ENCODE measurements at regions not wholly inside any gene's neighbourhood (a gene's known extent, or its start where the extent isn't known, plus 50 kb on each side); places are given as distances from the start of the nearest gene placed in this dataset.

- H3K9me1 ChIP-seq (replicated peaks; ENCODE audit: control insufficient read depth, extremely low read depth, insufficient read depth, low read length): no peaks in the 10 kb centered on the region
- H3K79me2 ChIP-seq (ENCODE audit: control insufficient read depth, insufficient read depth, low read length): no peaks in the 10 kb centered on the region
- TF ChIP-seq CTCF (IDR thresholded peaks at IDR 0.05; ENCODE audit: extremely low read depth in 1 of 2, insufficient read depth in 1 of 2, low read depth in 1 of 2, low read length in 2 of 2) (no peak), MAX (IDR thresholded peaks at IDR 0.05; ENCODE audit: insufficient read depth, insufficient read length) (no peak), POLR2A (IDR thresholded peaks at IDR 0.05; ENCODE audit: low read depth, low read length) (no peak), MYC (IDR thresholded peaks at IDR 0.05; ENCODE audit: low read depth, low read length) (no peak), FOS (IDR thresholded peaks at IDR 0.05; ENCODE audit: borderline replicate concordance, insufficient read depth, low read length) (no peak), POLR2AphosphoS5 (IDR thresholded peaks at IDR 0.05; ENCODE audit: insufficient read depth, low read depth, low read length) (no peak), GATA2 (IDR thresholded peaks at IDR 0.05; ENCODE audit: insufficient read depth, insufficient read length, low read depth, low read length) (no peak), JUN (IDR thresholded peaks at IDR 0.05; ENCODE audit: borderline replicate concordance, insufficient read depth, insufficient read length, low read depth) (no peak), EZH2 (IDR thresholded peaks at IDR 0.05; ENCODE audit: borderline replicate concordance, low read depth, low read length, severe bottlenecking) (no peak)
- H3K9me3 ChIP-seq (replicated peaks; ENCODE audit: control insufficient read depth, insufficient read depth, low read length): no peaks in the 10 kb centered on the region
- no peak for DNase-seq (ENCODE audit: low read depth, low spot score)
- no TSS peak for BruUV-seq (replicated peaks)
- H3K4me3 ChIP-seq (replicated peaks in 1 of 3; ENCODE audit: insufficient read depth in 1 of 3, low read depth in 1 of 3, low read length in 3 of 3): no peak overlapping the region
- H3K36me3 ChIP-seq (ENCODE audit: control insufficient read depth in 2 of 2, extremely low read depth in 1 of 2, insufficient read depth in 2 of 2, low read length in 2 of 2): no peaks in the 10 kb centered on the region
- no peak overlapping the region for H2AFZ ChIP-seq (ENCODE audit: low read depth, low read length)
- H3K4me2 ChIP-seq (ENCODE audit: insufficient read depth, low read length): no peak overlapping the region
- CTCF ChIA-PET: no interaction called here
- no peaks in the 10 kb centered on the region for H3K27me3 ChIP-seq (ENCODE audit: control insufficient read depth in 2 of 2, insufficient read depth in 2 of 2, low read length in 2 of 2)
- H3K27ac ChIP-seq (ENCODE audit: insufficient read depth, low read depth, low read length): no peak overlapping the region
- FAIRE-seq: no peak
- intact Hi-C loops (cut with micrococcal nuclease): loop anchor here (2.0 kb wide), 2 partner anchors 23 to 417 kb away; no protein-coding TSS in a partner anchor
- dilution Hi-C loops (cut with MboI; ENCODE audit: extremely low pct_ligation_motif_present, low sequenced_read_pairs): no loop called here
- peaks cover 17% of the 10 kb centered on the region for H3K4me1 ChIP-seq (ENCODE audit: control insufficient read depth, extremely low read depth, insufficient read depth, low read length)
- POLR2A ChIA-PET: no interaction called here
- H4K20me1 ChIP-seq (replicated peaks; ENCODE audit: control insufficient read depth, extremely low read depth, insufficient read depth, low read length): no peaks in the 10 kb centered on the region
- no peak overlapping the region for H3K9ac ChIP-seq (replicated peaks; ENCODE audit: extremely low read depth, insufficient read depth, low read length)
Observed at GRCh38 chrX:10923466-10923865, 187.7 kb upstream of the HCCS start.

Measured in endothelial cell of umbilical vein (primary cell).